HS-5 (cell line): ENCODE measurements at regions not wholly inside any gene's neighbourhood (a gene's known extent, or its start where the extent isn't known, plus 50 kb on each side); places are given as distances from the start of the nearest gene placed in this dataset.
"Not testable (repeated sequence)": the region's sequence is repeated elsewhere in the genome, so short reads cannot be mapped to it uniquely, and the experiment has no call there.

Experiments used
- DNase-seq: peaks from one replicate; pipeline ENCODE4 v3.0.0-alpha.2; 2012; ENCODE audit warnings: low read depth

- DNase-seq, result no peak
Measured at GRCh38 chr12:114501474-114501807, 95.5 kb upstream of the TBX5 start.

GRCh38 chr12:114500775-114501473, 95.0 kb upstream of the TBX5 start:
- DNase-seq, result no peak

GRCh38 chr12:114500131-114500530, 94.2 kb upstream of the TBX5 start:
- no peak for DNase-seq

GRCh38 chr12:114499338-114499737, 93.4 kb upstream of the TBX5 start:
- no peak for DNase-seq

- DNase-seq, result no peak
Measured at GRCh38 chr12:114491916-114492315, 86.0 kb upstream of the TBX5 start.

GRCh38 chr12:114484822-114485459, 79.0 kb upstream of the TBX5 start:
- DNase-seq, result not testable (repeated sequence)

GRCh38 chr12:114483996-114484395, 78.1 kb upstream of the TBX5 start:
- no peak for DNase-seq

- DNase-seq, result no peak
Measured at GRCh38 chr12:114481200-114481535, 75.2 kb upstream of the TBX5 start.

GRCh38 chr12:114480337-114481199, 74.6 kb upstream of the TBX5 start:
- DNase-seq, result no peak

GRCh38 chr12:114479831-114480230, 73.9 kb upstream of the TBX5 start:
- DNase-seq, result no peak

GRCh38 chr12:114478865-114479264, 72.9 kb upstream of the TBX5 start:
- DNase-seq, result no peak

- DNase-seq, result no peak
Measured at GRCh38 chr12:114477989-114478395, 72.0 kb upstream of the TBX5 start.

GRCh38 chr12:114476159-114476558, 70.2 kb upstream of the TBX5 start:
- DNase-seq, result no peak

- DNase-seq, result no peak
Measured at GRCh38 chr12:114473717-114474116, 67.8 kb upstream of the TBX5 start.

GRCh38 chr12:114473018-114473417, 67.1 kb upstream of the TBX5 start:
- DNase-seq, result no peak

GRCh38 chr12:114457620-114458019, 51.7 kb upstream of the TBX5 start:
- DNase-seq, result no peak
